ENCODE measurements at regions not wholly inside any gene's neighbourhood (a gene's known extent, or its start where the extent isn't known, plus 50 kb on each side); places are given as distances from the start of the nearest gene placed in this dataset. TPM values are rescaled to one million over a fixed set of nuclear protein-coding genes. Genes with fewer than 3 reads are reported as not detected.

- TF ChIP-seq CTCF (IDR thresholded peaks at IDR 0.05; ENCODE audit: control extremely low read depth, extremely low read depth) = no peak
- peaks cover 0 to 9% (median 0%) of the 10 kb centered on the region in 4 donors for H3K9me3 ChIP-seq (ENCODE audit: control insufficient read depth in 4 of 4, insufficient read depth in 3 of 4, low read length in 3 of 4)
- H3K4me1 ChIP-seq (ENCODE audit: control insufficient read depth in 5 of 5, insufficient read depth in 5 of 5, low read length in 5 of 5) = peaks cover 0 to 3% (median 0%) of the 10 kb centered on the region in 5 donors
- H3K4me3 ChIP-seq = no peak overlapping the region
- no peaks in the 10 kb centered on the region for H3K36me3 ChIP-seq (ENCODE audit: control insufficient read depth in 4 of 4, insufficient read depth in 4 of 4, low read length in 4 of 4)
- ATAC-seq (ENCODE audit: insufficient read depth, low FRiP score) (no peak), DNase-seq (peak; percentile 1 to 15 (median 15))
- WGBS, 2 donors = 12 to 32% methylated on average over 79 to 84 of the region's 84 CpGs
- peaks cover 0 to 3% (median 2%) of the 10 kb centered on the region in 3 donors for H3K27me3 ChIP-seq (ENCODE audit: control insufficient read depth in 3 of 3, insufficient read depth in 3 of 3, low read length in 2 of 3)
- H3K27ac ChIP-seq (ENCODE audit: low read depth in 1 of 2, low read length in 1 of 2) = no peak overlapping the region
- no peak overlapping the region for H3K9ac ChIP-seq (ENCODE audit: insufficient read depth in 1 of 2, low read length in 2 of 2)
Observed at GRCh38 chr7:57867884-57868701, 418.1 kb downstream of the ZNF716 start.

- 11 to 30% methylated on average over 64 to 66 of the region's 66 CpGs for WGBS, 2 donors
- Histone ChIP-seq H3K4me3 (no peak overlapping the region), H3K27me3 (ENCODE audit: control insufficient read depth in 3 of 3, insufficient read depth in 3 of 3, low read length in 2 of 3) (peaks cover 0 to 3% (median 2%) of the 10 kb centered on the region in 3 donors), H3K9ac (ENCODE audit: insufficient read depth in 1 of 2, low read length in 2 of 2) (no peak overlapping the region), H3K4me1 (ENCODE audit: control insufficient read depth in 5 of 5, insufficient read depth in 5 of 5, low read length in 5 of 5) (peaks cover 0 to 3% (median 0%) of the 10 kb centered on the region in 5 donors), H3K27ac (ENCODE audit: low read depth in 1 of 2, low read length in 1 of 2) (no peak overlapping the region), H3K36me3 (ENCODE audit: control insufficient read depth in 4 of 4, insufficient read depth in 4 of 4, low read length in 4 of 4) (no peaks in the 10 kb centered on the region), H3K9me3 (ENCODE audit: control insufficient read depth in 4 of 4, insufficient read depth in 3 of 4, low read length in 3 of 4) (peaks cover 0 to 9% (median 0%) of the 10 kb centered on the region in 4 donors)
- no peak for TF ChIP-seq CTCF (IDR thresholded peaks at IDR 0.05; ENCODE audit: control extremely low read depth, extremely low read depth)
- ATAC-seq (ENCODE audit: insufficient read depth, low FRiP score) (no peak), DNase-seq (peak in 2 of 3 donors; percentile 0 to 8)
Observed at GRCh38 chr7:57868771-57869483, 418.9 kb downstream of the ZNF716 start.

Small RNA genes in the stretch of these regions (small RNA-seq; reads per million reads assigned to genes)
- gene AC023141.11 (ENCODE audit: low replicate concordance) (not detected), gene AC023141.12 (ENCODE audit: low replicate concordance) (not detected), gene AC023141.8 (ENCODE audit: low replicate concordance) (not detected)
